ENCODE measurements at regions not wholly inside any gene's neighbourhood (a gene's known extent, or its start where the extent isn't known, plus 50 kb on each side); places are given as distances from the start of the nearest gene placed in this dataset.

DNA sequence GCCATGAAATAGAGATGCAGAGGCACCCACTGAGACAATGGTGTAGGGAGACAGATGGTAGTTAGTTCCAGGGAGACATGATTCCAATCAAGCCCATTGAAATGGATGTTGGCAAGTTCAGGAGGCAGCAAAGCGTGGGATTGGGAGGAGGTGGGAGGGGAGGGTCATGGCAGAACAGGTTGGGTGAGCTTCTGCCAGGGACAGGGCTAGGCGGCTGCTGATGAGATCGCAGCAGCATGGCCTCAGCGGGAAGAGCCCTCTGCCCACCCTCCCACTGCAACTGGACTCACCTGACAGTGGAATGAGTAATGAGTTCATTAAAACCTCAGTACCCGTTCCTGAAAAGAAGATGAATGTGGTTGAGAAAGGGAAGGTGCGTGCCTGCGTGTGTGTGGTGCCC lies 418.2 kb downstream of the CDK5RAP2 start:
- intact Hi-C loops (cut with micrococcal nuclease): no loop called here
- Histone ChIP-seq H3K4me1 (ENCODE audit: insufficient read depth, low read length) (no peaks in the 10 kb centered on the region), H3K36me3 (ENCODE audit: insufficient read depth, low read length) (no peaks in the 10 kb centered on the region), H3K27ac (ENCODE audit: low read depth, low read length) (no peak overlapping the region), H3K9me3 (ENCODE audit: control insufficient read depth in 1 of 2, low read length in 2 of 2) (no peaks in the 10 kb centered on the region), H3K27me3 (ENCODE audit: insufficient read depth, low read length) (no peaks in the 10 kb centered on the region), H3K4me3 (ENCODE audit: low read length in 2 of 2) (no peak overlapping the region)
- ChIA-PET CTCF (ENCODE audit: partially characterized antibody) (no interaction called here), POLR2A (ENCODE audit: partially characterized antibody) (no interaction called here)
- no peak for DNase-seq
- Mint-ChIP-seq H3K9me3 (peaks cover 0 to 6% (median 4%) of the 10 kb centered on the region in 8 donors), H3K4me1 (no peaks in the 10 kb centered on the region), H3K36me3 (no peaks in the 10 kb centered on the region), H3K4me3 (no peak overlapping the region), H3K27ac (no peak overlapping the region), H3K27me3 (peaks cover 0 to 3% of the 10 kb centered on the region in 2 donors)

DNA sequence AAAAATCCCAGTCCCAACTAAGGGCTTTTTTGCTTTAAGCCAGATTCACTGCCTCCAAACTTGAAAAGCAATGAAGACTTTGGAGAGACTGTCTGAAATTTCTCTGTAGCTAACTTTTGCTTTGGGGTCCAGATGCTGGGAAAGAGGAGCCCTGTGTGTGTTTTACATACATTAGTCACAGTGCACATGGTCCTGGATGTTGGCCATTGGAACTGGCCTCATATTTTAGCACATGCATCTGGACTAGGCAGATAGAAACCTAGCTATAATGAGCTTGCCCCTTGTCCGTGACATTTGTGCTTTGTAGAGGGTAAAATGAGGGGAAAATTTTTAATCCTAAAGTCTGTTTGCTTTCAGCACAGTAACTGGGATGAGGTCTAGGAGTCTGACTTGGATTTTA lies 421.7 kb downstream of the CDK5RAP2 start:
- Mint-ChIP-seq H3K4me1 (no peaks in the 10 kb centered on the region), H3K9me3 (peaks cover 0 to 13% (median 2%) of the 10 kb centered on the region in 8 donors), H3K4me3 (no peak overlapping the region), H3K36me3 (no peaks in the 10 kb centered on the region), H3K27ac (no peak overlapping the region), H3K27me3 (peaks cover 0 to 3% of the 10 kb centered on the region in 2 donors)
- Histone ChIP-seq H3K36me3 (ENCODE audit: insufficient read depth, low read length) (no peaks in the 10 kb centered on the region), H3K4me3 (ENCODE audit: low read length in 2 of 2) (no peak overlapping the region), H3K27me3 (ENCODE audit: insufficient read depth, low read length) (no peaks in the 10 kb centered on the region), H3K9me3 (ENCODE audit: control insufficient read depth in 1 of 2, low read length in 2 of 2) (no peaks in the 10 kb centered on the region), H3K27ac (ENCODE audit: low read depth, low read length) (no peak overlapping the region), H3K4me1 (ENCODE audit: insufficient read depth, low read length) (no peaks in the 10 kb centered on the region)
- intact Hi-C loops (cut with micrococcal nuclease): no loop called here
- ChIA-PET CTCF (ENCODE audit: partially characterized antibody) (no interaction called here), POLR2A (ENCODE audit: partially characterized antibody) (no interaction called here)
- no peak for DNase-seq

DNA sequence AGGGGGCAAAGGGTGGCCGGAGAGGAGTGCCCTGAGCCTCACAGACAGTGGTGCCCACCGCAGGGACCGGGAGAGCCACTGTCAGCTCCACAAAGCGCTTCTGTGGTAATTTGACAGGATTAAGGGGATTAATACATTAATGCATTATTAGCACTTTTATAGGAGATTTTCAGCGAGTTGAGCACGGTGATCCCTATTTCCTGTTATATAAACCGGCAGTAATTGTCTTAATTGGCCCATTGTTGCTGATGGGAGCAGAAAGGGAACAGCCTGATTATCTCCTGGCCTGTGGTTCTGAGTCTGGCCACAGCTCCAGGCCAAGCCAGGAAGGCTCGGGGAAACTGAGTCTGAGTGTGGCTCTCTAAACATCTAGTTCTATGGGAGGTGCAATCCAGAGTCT lies 423.6 kb downstream of the CDK5RAP2 start:
- Mint-ChIP-seq H3K9me3 (peaks cover 0 to 13% (median 2%) of the 10 kb centered on the region in 8 donors), H3K27me3 (no peaks in the 10 kb centered on the region), H3K36me3 (no peaks in the 10 kb centered on the region), H3K4me3 (no peak overlapping the region), H3K4me1 (no peaks in the 10 kb centered on the region), H3K27ac (no peak overlapping the region)
- Histone ChIP-seq H3K9me3 (ENCODE audit: control insufficient read depth in 1 of 2, low read length in 2 of 2) (no peaks in the 10 kb centered on the region), H3K27me3 (ENCODE audit: insufficient read depth, low read length) (no peaks in the 10 kb centered on the region), H3K36me3 (ENCODE audit: insufficient read depth, low read length) (no peaks in the 10 kb centered on the region), H3K27ac (ENCODE audit: low read depth, low read length) (no peak overlapping the region), H3K4me1 (ENCODE audit: insufficient read depth, low read length) (no peaks in the 10 kb centered on the region), H3K4me3 (ENCODE audit: low read length in 2 of 2) (no peak overlapping the region)
- POLR2A ChIA-PET (ENCODE audit: partially characterized antibody): no interaction called here
- DNase-seq: no peak
- CTCF ChIA-PET (ENCODE audit: partially characterized antibody): no interaction called here
- intact Hi-C loops (cut with micrococcal nuclease): no loop called here

DNA sequence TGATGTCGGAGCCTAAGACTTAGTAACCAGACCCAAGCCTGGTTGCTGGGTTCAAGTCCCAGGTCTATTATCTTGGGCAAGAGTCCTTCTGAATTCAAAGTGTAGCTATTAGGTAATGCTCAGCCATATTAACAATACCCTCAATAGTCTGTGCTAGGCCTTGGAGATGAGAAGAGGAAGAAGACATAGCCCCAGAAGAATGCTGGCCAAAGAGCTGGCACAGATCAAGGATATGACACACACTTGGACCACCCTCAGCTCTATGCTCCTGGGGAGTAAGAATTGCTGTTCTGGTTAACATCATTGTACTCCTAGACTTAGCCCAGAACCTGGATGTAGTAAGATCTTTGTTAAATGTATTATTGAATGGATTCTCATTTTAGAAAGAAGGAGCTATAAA lies 426.7 kb downstream of the CDK5RAP2 start:
- ChIA-PET CTCF (ENCODE audit: partially characterized antibody) (no interaction called here), POLR2A (ENCODE audit: partially characterized antibody) (no interaction called here)
- Histone ChIP-seq H3K9me3 (ENCODE audit: control insufficient read depth in 1 of 2, low read length in 2 of 2) (no peaks in the 10 kb centered on the region), H3K27me3 (ENCODE audit: insufficient read depth, low read length) (no peaks in the 10 kb centered on the region), H3K4me1 (ENCODE audit: insufficient read depth, low read length) (no peaks in the 10 kb centered on the region), H3K36me3 (ENCODE audit: insufficient read depth, low read length) (no peaks in the 10 kb centered on the region), H3K27ac (ENCODE audit: low read depth, low read length) (no peak overlapping the region), H3K4me3 (ENCODE audit: low read length in 2 of 2) (no peak overlapping the region)
- Mint-ChIP-seq H3K4me1 (no peaks in the 10 kb centered on the region), H3K36me3 (no peaks in the 10 kb centered on the region), H3K4me3 (no peak overlapping the region), H3K9me3 (peaks cover 0 to 14% (median under 1%) of the 10 kb centered on the region in 8 donors), H3K27me3 (no peaks in the 10 kb centered on the region), H3K27ac (no peak overlapping the region)
- DNase-seq: no peak
- intact Hi-C loops (cut with micrococcal nuclease): no loop called here

- no peak for DNase-seq
- no peak overlapping the region for H3K27ac Mint-ChIP-seq
- no peaks in the 10 kb centered on the region for H3K36me3 Mint-ChIP-seq
- Histone ChIP-seq H3K9me3 (ENCODE audit: control insufficient read depth in 1 of 2, low read length in 2 of 2) (no peaks in the 10 kb centered on the region), H3K4me1 (ENCODE audit: insufficient read depth, low read length) (no peaks in the 10 kb centered on the region), H3K27me3 (ENCODE audit: insufficient read depth, low read length) (no peaks in the 10 kb centered on the region), H3K4me3 (ENCODE audit: low read length in 2 of 2) (no peak overlapping the region), H3K36me3 (ENCODE audit: insufficient read depth, low read length) (no peaks in the 10 kb centered on the region), H3K27ac (ENCODE audit: low read depth, low read length) (no peak overlapping the region)
- ChIA-PET CTCF (ENCODE audit: partially characterized antibody) (no interaction called here), POLR2A (ENCODE audit: partially characterized antibody) (no interaction called here)
- no peaks in the 10 kb centered on the region for H3K27me3 Mint-ChIP-seq
- H3K9me3 Mint-ChIP-seq: peaks cover 0 to 16% (median 1%) of the 10 kb centered on the region in 8 donors
- no peak overlapping the region for H3K4me3 Mint-ChIP-seq
- H3K4me1 Mint-ChIP-seq: no peaks in the 10 kb centered on the region
- intact Hi-C loops (cut with micrococcal nuclease): no loop called here
Observed at GRCh38 chr9:120152295-120152694, 427.7 kb downstream of the CDK5RAP2 start.

DNA sequence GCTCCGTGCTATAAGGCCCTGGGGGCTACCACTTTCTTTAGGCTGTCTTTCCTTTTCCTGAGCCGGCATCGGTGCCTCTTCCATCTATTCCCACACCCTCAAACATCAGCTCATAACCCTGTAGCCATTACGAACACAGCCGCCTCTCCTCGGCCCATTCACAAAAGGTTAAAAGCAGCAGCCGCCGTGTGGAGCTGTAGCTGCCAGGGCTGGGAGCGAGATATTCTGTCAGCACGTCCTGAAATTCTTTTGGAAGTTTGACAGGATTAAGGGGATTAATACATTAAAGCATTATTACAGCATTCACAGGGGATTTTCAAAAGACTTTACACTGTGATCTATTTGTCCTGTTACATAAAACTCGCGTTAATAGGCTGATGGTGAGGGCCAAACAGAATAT lies 428.2 kb downstream of the CDK5RAP2 start:
- DNase-seq: no peak
- Histone ChIP-seq H3K4me1 (ENCODE audit: insufficient read depth, low read length) (no peaks in the 10 kb centered on the region), H3K4me3 (ENCODE audit: low read length in 2 of 2) (no peak overlapping the region), H3K27me3 (ENCODE audit: insufficient read depth, low read length) (no peaks in the 10 kb centered on the region), H3K27ac (ENCODE audit: low read depth, low read length) (no peak overlapping the region), H3K9me3 (ENCODE audit: control insufficient read depth in 1 of 2, low read length in 2 of 2) (no peaks in the 10 kb centered on the region), H3K36me3 (ENCODE audit: insufficient read depth, low read length) (no peaks in the 10 kb centered on the region)
- ChIA-PET POLR2A (ENCODE audit: partially characterized antibody) (no interaction called here), CTCF (ENCODE audit: partially characterized antibody) (interaction anchor here (1.1 kb wide), 1 partner anchor 8 kb away, joined by 3 read pairs; no protein-coding TSS in a partner anchor)
- H3K27me3 Mint-ChIP-seq: no peaks in the 10 kb centered on the region
- no peaks in the 10 kb centered on the region for H3K4me1 Mint-ChIP-seq
- H3K36me3 Mint-ChIP-seq: no peaks in the 10 kb centered on the region
- peaks cover 0 to 15% (median 1%) of the 10 kb centered on the region in 8 donors for H3K9me3 Mint-ChIP-seq
- H3K27ac Mint-ChIP-seq: no peak overlapping the region
- no peak overlapping the region for H3K4me3 Mint-ChIP-seq
- intact Hi-C loops (cut with micrococcal nuclease): no loop called here

GRCh38 chr9:120151149-120151548 lies 428.8 kb downstream of the CDK5RAP2 start:
- Mint-ChIP-seq H3K27me3 (no peaks in the 10 kb centered on the region), H3K4me1 (no peaks in the 10 kb centered on the region), H3K36me3 (no peaks in the 10 kb centered on the region), H3K4me3 (no peak overlapping the region), H3K9me3 (peaks cover 0 to 15% (median 1%) of the 10 kb centered on the region in 8 donors), H3K27ac (no peak overlapping the region)
- Histone ChIP-seq H3K9me3 (ENCODE audit: control insufficient read depth in 1 of 2, low read length in 2 of 2) (no peaks in the 10 kb centered on the region), H3K27ac (ENCODE audit: low read depth, low read length) (no peak overlapping the region), H3K27me3 (ENCODE audit: insufficient read depth, low read length) (no peaks in the 10 kb centered on the region), H3K4me3 (ENCODE audit: low read length in 2 of 2) (no peak overlapping the region), H3K36me3 (ENCODE audit: insufficient read depth, low read length) (no peaks in the 10 kb centered on the region), H3K4me1 (ENCODE audit: insufficient read depth, low read length) (no peaks in the 10 kb centered on the region)
- ChIA-PET CTCF (ENCODE audit: partially characterized antibody) (interaction anchor here (1.1 kb wide), 1 partner anchor 9 kb away, joined by 3 read pairs; no protein-coding TSS in a partner anchor), POLR2A (ENCODE audit: partially characterized antibody) (no interaction called here)
- DNase-seq: no peak
- intact Hi-C loops (cut with micrococcal nuclease): no loop called here

- POLR2A ChIA-PET (ENCODE audit: partially characterized antibody): no interaction called here
- H3K27me3 Mint-ChIP-seq: peaks cover 2% of the 10 kb centered on the region in 2 donors
- CTCF ChIA-PET (ENCODE audit: partially characterized antibody): no interaction called here
- H3K27ac Mint-ChIP-seq: no peak overlapping the region
- H3K4me3 Mint-ChIP-seq: no peak overlapping the region
- Histone ChIP-seq H3K4me1 (ENCODE audit: insufficient read depth, low read length) (no peaks in the 10 kb centered on the region), H3K27me3 (ENCODE audit: insufficient read depth, low read length) (no peaks in the 10 kb centered on the region), H3K4me3 (ENCODE audit: low read length in 2 of 2) (no peak overlapping the region), H3K36me3 (ENCODE audit: insufficient read depth, low read length) (no peaks in the 10 kb centered on the region), H3K27ac (ENCODE audit: low read depth, low read length) (no peak overlapping the region), H3K9me3 (ENCODE audit: control insufficient read depth in 1 of 2, low read length in 2 of 2) (no peaks in the 10 kb centered on the region)
- peaks cover 0 to 13% (median 6%) of the 10 kb centered on the region in 8 donors for H3K9me3 Mint-ChIP-seq
- intact Hi-C loops (cut with micrococcal nuclease): no loop called here
- no peak for DNase-seq
- H3K36me3 Mint-ChIP-seq: no peaks in the 10 kb centered on the region
- H3K4me1 Mint-ChIP-seq: no peaks in the 10 kb centered on the region
Observed at GRCh38 chr9:120138955-120139354, 441.0 kb downstream of the CDK5RAP2 start.
